AG04450 (cell line): ENCODE measurements at regions not wholly inside any gene's neighbourhood (a gene's known extent, or its start where the extent isn't known, plus 50 kb on each side); places are given as distances from the start of the nearest gene placed in this dataset.
A peak's percentile ranks its signal among the peaks of the same experiment; 100 is the strongest.

Experiments
- CTCF ChIA-PET: fragments of 300-600, 350-600 bp; formaldehyde crosslinking; extraction: SDS; loops from one replicate; lab custom pipeline; 2022; ENCODE audit warnings: antibody characterized with exemption, inconsistent platforms; lab: Charles Lee
- POLR2A ChIA-PET: fragments of 350-600 bp; formaldehyde crosslinking; extraction: SDS; loops from one replicate; lab custom pipeline; 2021; ENCODE audit warnings: antibody characterized with exemption, inconsistent platforms; lab: Yijun Ruan, JAX
- DNase-seq: peaks from one replicate; pipeline ENCODE4 v3.0.0-alpha.2; 2011; ENCODE audit warnings: low read depth, low spot score
- H3K27ac ChIP-seq: one replicate; pipeline ENCODE4 v1.5.1; 2012; ENCODE audit warnings: low read depth, low read length, control low read depth
- H3K27me3 ChIP-seq: one replicate; pipeline ENCODE4 v1.6.0; 2012; ENCODE audit warnings: low read length; ENCODE audit not compliant: control insufficient read depth, insufficient read depth
- H3K4me3 ChIP-seq: 2 replicates; pipeline ENCODE4 v1.5.1; 2011; ENCODE audit warnings: mild to moderate bottlenecking, low read depth, low read length, control low read depth
- H3K9me3 ChIP-seq: 2 replicates; pipeline ENCODE4 v1.5.1; 2012; ENCODE audit warnings: low read length; ENCODE audit not compliant: control insufficient read depth, insufficient read depth
- CTCF ChIP-seq: IDR thresholded peaks from 2 replicates; pipeline ENCODE4 v1.5.1; 2011; ENCODE audit warnings: low read depth, low read length, control low read depth, inconsistent platforms

GRCh38 chr12:63294327-63294632, 143.3 kb upstream of the AVPR1A start:
- no peak for TF ChIP-seq CTCF
- ChIA-PET CTCF (no interaction called here), POLR2A (no interaction called here)
- H3K4me3 ChIP-seq, result no peak overlapping the region
- DNase-seq, result no peak
- H3K27ac ChIP-seq, result no peak overlapping the region
- H3K9me3 ChIP-seq, result no peaks in the 10 kb centered on the region
- H3K27me3 ChIP-seq, result no peaks in the 10 kb centered on the region

GRCh38 chr12:63292471-63293221, 141.6 kb upstream of the AVPR1A start:
- POLR2A ChIA-PET, result no interaction called here
- no peaks in the 10 kb centered on the region for H3K9me3 ChIP-seq

DNA sequence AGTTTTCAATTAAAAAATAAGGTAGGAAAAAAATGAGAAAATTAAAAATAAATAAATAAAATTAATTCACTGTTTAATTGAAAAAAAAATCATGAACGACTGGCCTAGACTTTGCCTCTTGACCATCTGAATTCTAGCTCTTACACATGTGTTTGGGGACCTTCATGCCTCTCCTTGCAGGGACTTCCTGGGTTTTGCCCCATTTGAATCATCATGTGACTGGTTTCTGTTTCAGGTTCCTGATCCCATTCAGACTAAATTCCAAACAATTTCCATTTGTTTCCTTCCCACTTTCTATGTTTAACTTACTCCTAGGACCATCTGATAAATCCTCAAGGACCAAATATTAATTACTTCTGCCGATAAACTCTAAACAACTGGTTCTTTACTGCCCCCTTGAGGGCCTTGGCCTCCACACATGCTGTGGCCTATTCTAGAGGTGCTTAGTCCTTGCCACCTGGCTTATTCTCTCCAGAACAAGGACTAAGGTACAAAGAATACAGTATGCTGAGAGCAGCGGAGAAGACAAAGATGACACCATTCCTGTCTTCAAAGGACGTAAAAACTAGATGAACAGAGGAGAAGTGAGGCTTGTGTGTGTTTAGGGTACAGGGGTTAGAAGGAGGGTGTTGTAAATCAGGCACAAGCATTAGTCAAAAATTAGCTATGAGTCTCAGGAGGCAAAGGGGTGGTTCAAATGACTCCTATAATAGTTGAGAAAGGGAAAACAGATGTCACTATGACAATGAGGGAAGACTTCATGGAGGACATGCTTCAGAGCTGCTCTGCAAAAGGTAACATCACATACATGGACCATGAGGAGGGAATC, 125.8 kb upstream of the AVPR1A start:
- peak; percentile 62 for TF ChIP-seq CTCF
- H3K9me3 ChIP-seq, result no peaks in the 10 kb centered on the region
- H3K4me3 ChIP-seq, result no peak overlapping the region
- POLR2A ChIA-PET, result no interaction called here
- CTCF ChIA-PET, result no interaction called here
- no peak for DNase-seq
- H3K27me3 ChIP-seq, result no peaks in the 10 kb centered on the region
- H3K27ac ChIP-seq, result no peak overlapping the region

More at GRCh38 chr12:63292471-63293221, 141.6 kb upstream of the AVPR1A start:
- TF ChIP-seq CTCF, result no peak
- CTCF ChIA-PET, result no interaction called here
- Histone ChIP-seq H3K4me3 (no peak overlapping the region), H3K27ac (no peak overlapping the region), H3K27me3 (no peaks in the 10 kb centered on the region)
- DNase-seq, result no peak

- H3K9me3 ChIP-seq, result no peaks in the 10 kb centered on the region
- CTCF ChIA-PET, result no interaction called here
- POLR2A ChIA-PET, result no interaction called here
- no peak overlapping the region for H3K4me3 ChIP-seq
- H3K27ac ChIP-seq, result no peak overlapping the region
- DNase-seq, result no peak
- H3K27me3 ChIP-seq, result no peaks in the 10 kb centered on the region
- no peak for TF ChIP-seq CTCF
Measured at GRCh38 chr12:63266988-63267387, 116.0 kb upstream of the AVPR1A start.

DNA sequence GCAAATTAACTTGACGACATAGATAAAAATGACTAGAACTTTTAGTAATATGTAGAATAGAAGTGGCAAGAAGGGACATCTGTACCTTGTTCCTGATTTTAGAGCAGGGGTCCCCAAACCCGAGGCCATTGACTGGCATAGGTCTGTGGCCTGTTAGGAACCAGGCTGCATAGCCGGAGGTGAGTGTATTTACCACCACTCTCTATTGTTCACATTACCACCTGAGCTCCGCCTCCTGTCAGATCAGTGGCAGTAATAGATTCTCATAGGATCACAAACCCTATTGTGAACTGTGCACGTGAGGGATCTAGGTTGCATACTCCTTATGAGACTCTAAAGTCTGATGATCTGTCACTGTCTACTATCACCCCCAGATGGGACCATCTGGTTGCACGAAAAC, 113.6 kb upstream of the AVPR1A start:
- no peaks in the 10 kb centered on the region for H3K27me3 ChIP-seq
- no peak for DNase-seq
- POLR2A ChIA-PET, result no interaction called here
- no peaks in the 10 kb centered on the region for H3K9me3 ChIP-seq
- TF ChIP-seq CTCF, result no peak
- CTCF ChIA-PET, result no interaction called here
- H3K27ac ChIP-seq, result no peak overlapping the region
- H3K4me3 ChIP-seq, result no peak overlapping the region
